Raji (cell line): ENCODE measurements at regions not wholly inside any gene's neighbourhood (a gene's known extent, or its start where the extent isn't known, plus 50 kb on each side); places are given as distances from the start of the nearest gene placed in this dataset.

ENCODE experiments used
- POLR2A ChIP-seq: IDR thresholded peaks from 2 replicates; pipeline ENCODE4 v1.6.1; 2011; ENCODE audit warnings: low read depth, low read length, control low read depth; ENCODE audit not compliant: insufficient read depth

- no peak for TF ChIP-seq POLR2A
Measured at GRCh38 chr2:128433911-128434550, 115.4 kb upstream of the HS6ST1 start.

- TF ChIP-seq POLR2A = no peak
Measured at GRCh38 chr2:128435576-128436478, 117.2 kb upstream of the HS6ST1 start.

- no peak for TF ChIP-seq POLR2A
Measured at GRCh38 chr2:128436479-128437203, 118.0 kb upstream of the HS6ST1 start.

DNA sequence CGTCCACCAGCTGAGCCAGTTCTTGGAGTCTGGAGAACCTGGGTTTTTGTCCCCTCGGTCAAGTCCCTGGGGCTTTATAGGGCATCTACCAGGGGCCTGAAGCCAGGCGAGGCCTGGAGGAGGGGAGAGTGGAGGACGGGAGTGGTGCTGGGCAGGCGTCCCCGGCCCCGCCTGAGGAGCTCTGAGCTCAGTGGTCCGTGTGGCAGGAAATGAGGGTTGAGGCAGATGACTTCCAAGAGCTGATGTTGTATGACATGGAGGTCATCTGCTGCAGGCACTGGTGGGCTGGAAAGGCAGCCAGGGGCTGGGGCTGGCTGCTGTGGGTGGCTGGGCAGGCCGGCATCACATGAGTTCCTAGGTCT lies 118.5 kb upstream of the HS6ST1 start:
- no peak for TF ChIP-seq POLR2A

GRCh38 chr2:128438091-128438490 lies 119.4 kb upstream of the HS6ST1 start:
- no peak for TF ChIP-seq POLR2A

DNA sequence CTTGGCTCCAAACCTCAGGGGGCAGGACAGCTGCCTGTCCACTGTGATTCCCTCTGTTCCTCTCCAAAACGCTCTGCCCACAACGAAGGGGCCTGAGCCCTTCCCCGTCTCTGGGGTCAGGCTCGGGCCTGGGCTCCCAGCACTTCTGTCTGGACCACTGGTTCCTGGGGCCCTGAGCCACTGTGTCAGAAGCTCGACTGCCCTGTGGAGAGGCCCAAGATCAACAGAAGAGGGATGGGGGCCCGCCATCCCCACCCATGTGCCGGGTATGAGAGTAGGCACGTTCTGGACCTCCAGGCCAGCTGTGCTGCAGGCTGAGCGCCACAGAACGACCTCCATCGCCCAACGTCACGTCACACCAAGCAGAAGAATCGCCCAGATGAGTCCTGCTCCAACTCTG lies 119.9 kb upstream of the HS6ST1 start:
- TF ChIP-seq POLR2A = no peak

DNA sequence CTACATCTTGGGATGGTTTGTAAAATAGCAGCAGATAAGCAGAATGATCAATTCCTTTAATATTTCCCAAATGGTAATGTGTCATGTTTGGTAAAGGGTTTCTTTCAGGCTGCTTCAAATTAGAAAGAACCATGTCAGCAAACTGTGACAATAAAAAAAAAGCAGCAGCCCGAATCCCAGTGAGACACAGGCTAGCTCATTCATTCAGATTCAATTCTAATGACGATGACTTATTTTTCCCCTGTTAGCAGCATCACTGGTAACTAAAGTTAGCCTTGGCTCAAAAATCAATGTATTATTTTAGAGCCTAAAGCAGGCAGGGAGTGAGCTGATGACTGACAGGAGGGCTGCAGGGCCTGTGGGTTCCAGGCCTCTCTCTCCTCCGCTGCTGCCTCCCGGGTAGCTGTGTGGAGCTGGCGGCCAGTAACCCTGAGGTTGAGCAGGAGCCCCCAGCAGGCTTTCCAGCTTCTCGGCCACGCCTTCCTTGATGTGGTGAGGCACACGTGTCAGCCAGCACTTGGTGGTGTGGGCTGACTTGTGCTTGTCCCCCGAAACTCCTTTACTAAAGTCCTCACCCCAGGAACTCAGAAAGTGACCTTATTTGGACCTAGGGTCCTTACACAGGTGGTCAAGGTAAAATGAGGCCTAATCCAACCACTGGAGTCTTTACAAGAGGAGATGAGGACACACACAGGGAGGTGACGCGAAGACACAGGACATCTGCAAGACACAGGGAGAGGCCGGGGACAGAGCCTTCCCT lies 120.5 kb upstream of the HS6ST1 start:
- no peak for TF ChIP-seq POLR2A

DNA sequence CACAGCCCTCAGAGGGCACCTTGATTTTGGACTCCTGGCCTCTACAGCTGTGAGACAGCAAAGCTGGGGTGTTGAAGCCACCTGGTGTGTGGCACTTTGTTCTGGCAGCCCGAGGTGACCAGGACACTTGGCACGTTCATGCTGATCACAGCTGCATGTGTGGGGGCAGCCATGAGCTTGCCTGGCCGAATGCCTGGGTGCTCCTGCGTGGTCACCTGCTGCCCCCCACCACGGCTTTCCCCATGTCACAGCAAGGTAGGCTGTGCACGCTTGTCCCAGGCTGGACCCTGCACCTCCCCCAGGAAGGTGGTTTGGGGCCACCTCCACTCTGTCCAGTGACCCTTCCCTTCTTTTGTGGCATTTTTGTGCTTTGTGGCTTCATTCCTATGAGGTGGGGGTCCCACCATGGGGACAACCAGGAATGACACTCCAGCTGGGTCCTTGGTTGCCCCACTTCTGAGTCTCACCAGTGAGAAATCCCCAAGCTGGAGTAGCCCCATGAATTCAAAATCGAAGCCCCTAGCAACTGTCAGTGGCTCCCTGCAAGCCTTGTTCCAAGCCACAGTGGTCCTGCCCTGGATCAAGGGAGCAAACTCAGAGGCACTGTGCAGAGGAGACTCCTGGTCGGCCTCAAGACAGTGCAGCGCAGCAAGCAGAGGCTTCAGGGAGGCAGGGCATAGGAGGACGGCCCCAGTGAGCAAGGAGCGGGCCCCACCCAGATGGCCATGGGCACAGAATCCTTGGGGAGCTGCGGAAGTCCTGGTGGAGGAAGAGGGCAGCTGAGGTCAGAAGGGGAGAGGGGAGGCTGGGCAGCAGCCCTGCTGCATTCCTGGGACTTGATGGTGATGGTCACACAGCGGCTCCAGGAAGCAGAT lies 121.4 kb upstream of the HS6ST1 start:
- no peak for TF ChIP-seq POLR2A

GRCh38 chr2:128440666-128441340 lies 122.1 kb upstream of the HS6ST1 start:
- TF ChIP-seq POLR2A = no peak

GRCh38 chr2:128441341-128442052 lies 122.8 kb upstream of the HS6ST1 start:
- no peak for TF ChIP-seq POLR2A

DNA sequence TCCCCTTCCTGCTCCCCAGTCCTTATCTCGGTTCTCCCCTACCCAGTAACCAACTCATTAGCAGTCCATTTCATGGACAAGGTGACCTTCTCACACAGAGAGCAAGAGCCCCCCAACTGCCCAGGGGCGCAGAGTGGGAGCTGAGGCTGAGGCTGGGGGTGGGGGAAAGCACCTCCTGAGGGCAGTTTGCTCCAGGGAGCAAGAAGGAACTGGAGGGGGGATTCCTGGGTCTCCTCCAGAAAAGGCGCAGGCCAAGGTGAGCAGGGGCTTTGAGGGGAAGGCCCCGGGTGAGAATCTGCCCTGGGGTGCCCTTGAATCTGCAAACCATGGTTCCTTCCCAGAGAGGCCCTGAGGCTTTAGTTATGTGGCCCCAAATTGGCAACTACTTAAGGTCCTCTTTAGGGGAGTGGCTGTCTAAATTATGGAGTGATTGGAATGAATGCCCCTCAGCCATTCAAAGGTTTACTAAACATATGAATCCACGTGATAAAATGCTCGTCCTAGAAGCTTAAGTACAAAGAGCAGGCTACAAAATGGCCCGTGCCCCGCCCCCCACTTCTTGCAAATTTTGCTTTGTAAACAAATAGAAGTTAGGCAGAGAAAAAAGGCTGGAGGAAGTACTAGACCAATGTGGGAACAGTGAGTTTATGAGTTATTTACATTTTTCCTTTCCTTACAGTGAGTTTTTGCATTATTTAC lies 123.5 kb upstream of the HS6ST1 start:
- TF ChIP-seq POLR2A = no peak

GRCh38 chr2:128442891-128443302 lies 124.2 kb upstream of the HS6ST1 start:
- no peak for TF ChIP-seq POLR2A
